HG03139 (cell line): ENCODE measurements at regions not wholly inside any gene's neighbourhood (a gene's known extent, or its start where the extent isn't known, plus 50 kb on each side); places are given as distances from the start of the nearest gene placed in this dataset.
A peak's percentile ranks its signal among the peaks of the same experiment; 100 is the strongest.

Source experiments
- ATAC-seq: cut with Tn5 transposase; IDR thresholded peaks from one replicate; pipeline ENCODE4 v1.9.1; 2021; ENCODE audit not compliant: unreplicated experiment

DNA sequence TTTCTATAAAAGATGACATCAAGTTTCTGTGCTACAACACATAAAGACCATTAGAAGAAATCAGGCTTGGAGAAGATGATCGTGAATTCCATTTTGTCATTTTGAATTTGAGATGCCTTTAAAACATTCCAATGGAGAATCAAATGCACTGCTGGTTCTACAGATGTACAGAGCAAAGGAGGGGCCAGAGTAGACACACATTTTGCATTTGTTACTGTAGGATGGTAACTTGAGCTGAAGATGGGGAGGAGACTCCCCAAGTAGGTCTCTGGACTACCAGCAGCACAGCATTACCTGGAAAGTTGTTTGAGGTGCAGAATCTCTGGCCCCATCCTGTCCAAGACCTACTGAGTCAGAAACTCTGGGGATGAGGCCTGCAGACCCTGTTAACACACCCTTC lies 121.6 kb upstream of the RALGAPA2 start:
- ATAC-seq = no peak

GRCh38 chr20:20832715-20833114 lies 120.3 kb upstream of the RALGAPA2 start:
- ATAC-seq = no peak

DNA sequence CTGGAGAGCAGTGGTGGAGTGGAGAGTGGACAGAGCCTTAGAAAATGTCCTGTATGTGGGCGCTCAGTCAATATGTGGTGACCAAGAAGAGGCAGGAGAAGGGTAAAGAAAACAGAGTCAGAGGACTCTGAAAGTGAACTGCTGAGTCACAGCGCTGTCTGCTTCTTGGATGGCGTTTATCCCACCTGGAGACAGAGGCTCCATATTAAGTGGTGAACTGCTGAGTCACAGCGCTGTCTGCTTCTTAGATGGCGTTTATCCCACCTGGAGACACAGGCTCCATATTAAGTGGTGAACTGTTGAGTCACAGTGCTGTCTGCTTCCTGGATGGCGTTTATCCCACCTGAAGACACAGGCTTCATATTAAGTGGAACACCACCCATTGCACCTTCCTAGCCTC lies 119.3 kb upstream of the RALGAPA2 start:
- no peak for ATAC-seq

- no peak for ATAC-seq
Observed at GRCh38 chr20:20829681-20830080, 117.2 kb upstream of the RALGAPA2 start.

DNA sequence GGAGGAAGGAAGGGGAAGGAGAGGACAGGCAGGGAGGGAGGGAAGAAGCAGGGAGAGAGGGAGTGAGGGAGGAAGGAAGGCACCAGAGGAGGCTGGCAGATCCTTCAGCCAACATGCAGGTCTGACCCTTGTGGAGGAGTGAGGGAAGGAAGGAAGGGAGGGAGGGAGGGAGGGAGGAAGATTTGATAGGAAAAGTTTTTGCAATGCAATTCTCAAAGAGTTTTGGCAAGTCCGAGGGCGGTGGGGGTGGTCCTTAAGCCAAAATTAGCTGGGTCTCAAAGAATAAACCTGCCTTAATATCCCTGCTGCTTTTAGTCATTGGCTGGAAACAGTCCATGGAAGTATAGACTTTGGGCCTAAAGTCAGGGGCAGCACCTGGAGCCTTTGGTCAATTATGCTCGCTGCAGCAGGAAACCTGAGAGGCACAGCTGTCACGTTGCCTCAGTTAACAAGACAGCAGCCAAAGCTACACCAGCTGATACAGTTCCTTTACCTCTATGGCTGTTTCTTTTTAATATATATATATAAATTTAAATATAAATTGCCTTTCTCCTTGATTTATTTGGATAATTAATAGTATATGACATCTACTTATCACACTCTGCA lies 115.7 kb upstream of the RALGAPA2 start:
- no peak for ATAC-seq

- ATAC-seq = peak; percentile 64
Observed at GRCh38 chr20:20824924-20825584, 112.6 kb upstream of the RALGAPA2 start.

DNA sequence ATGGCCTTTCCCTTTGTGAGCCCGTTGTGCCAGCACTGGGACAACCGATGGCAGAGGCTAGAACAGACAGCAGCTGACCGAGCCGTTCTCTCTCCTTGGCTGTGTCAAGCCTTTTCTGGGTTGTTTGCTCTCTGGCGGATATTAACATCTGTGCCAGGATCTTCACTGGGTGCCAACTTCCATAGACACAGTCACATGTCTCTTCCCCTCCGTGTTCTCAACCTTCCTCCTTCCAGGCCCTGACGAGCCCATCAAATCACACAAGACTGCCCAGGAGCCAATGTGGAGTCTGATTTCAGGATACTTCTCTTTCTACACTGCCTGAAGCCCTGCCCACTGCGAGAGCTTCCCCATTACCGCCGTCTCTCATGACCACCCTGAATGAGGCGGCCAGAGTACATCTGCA lies 111.0 kb upstream of the RALGAPA2 start:
- no peak for ATAC-seq

- ATAC-seq = no peak
Observed at GRCh38 chr20:20821484-20822260, 109.2 kb upstream of the RALGAPA2 start.

GRCh38 chr20:20820785-20821483 lies 108.5 kb upstream of the RALGAPA2 start:
- no peak for ATAC-seq

GRCh38 chr20:20820104-20820503 lies 107.7 kb upstream of the RALGAPA2 start:
- ATAC-seq = no peak

DNA sequence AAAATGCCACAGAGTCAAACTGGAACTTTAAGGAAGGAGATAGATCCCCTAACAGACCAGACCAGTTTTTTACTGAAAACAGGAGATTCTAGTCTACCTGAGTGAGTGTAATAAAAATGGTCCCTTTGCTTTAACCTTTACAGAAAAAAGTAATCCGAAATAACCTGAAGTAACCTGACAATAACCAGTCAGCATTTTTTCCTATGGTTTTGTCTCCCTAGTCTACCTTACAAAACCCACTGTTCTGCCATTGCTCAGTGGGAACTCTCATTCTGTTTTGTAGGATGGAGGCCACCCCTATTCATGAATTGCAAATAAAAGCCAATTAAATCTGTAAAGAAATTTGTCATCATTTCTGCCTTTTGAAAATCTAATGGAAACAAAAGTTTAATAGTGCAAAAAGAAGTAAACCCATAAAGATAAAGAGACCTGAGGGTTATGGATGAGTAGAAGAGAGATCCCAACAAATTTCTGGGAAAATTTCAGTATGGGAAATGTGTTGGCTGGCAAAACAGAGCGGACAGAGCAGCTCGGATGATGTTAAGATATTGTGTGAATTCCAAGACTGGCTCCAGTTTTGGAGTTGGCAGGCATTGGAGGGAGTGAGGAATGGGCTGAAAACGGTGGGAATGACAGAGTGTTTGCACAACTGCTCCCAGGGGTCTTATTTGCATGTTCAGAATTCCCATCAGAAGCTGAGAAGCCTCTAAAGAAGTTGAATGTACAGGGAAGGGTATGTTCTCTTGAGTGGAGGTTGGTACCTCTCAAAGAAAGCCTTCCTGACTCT lies 104.7 kb upstream of the RALGAPA2 start:
- no peak for ATAC-seq

DNA sequence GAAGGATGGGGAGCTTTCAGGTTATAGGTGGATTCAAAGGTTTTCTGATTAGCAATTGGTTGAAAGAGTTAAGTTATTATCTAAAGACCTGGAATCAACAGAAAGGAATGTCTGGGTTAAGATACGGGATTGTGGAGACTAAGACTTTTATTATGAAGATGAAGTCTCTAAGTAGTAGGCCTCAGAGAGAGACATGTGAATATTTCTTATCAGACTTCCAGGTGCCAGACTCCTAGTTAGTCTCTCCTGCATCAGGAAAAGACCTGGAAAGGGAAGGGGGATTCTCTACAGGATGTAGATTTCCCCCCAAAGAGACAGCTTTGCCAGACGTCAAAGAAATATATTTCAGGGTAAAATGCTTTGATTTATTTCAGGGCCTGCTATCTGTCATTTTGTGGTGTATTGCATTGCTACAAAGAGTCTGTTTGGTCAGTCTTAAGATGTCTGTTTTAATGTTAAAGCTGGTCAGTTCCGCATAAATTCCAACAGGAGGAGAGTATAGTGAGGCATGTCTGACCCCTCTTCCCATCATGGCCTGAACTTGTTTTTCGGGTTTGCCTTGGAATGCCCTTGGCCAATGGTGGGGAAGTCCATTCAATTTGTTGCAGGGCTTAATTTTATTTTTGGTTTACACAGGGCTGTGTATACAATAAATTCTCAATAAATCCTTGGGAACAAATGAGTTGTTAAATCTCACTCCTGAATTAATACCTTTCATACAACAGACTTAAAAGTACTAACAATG lies 103.4 kb upstream of the RALGAPA2 start:
- ATAC-seq = no peak

- no peak for ATAC-seq
Observed at GRCh38 chr20:20814685-20815084, 102.2 kb upstream of the RALGAPA2 start.

DNA sequence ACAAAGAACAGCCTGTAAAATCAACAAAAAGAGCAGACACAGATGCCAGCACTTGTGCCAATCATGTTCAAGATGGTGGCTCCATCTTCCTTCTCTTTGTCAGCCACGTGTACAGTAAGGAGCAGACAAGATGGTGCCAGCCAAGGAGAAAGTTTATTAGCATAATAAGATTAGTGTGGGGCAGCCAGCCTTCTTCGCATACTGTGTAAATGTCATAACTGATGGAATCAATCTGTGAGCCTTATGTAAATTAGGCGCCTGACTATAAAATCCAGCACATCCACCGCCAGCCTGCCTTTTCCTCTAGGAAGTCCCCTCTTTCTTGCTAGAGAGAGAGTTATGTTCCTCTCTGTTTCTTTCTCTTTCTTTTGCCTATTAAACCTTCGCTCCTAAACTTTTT lies 99.7 kb upstream of the RALGAPA2 start:
- ATAC-seq = no peak

DNA sequence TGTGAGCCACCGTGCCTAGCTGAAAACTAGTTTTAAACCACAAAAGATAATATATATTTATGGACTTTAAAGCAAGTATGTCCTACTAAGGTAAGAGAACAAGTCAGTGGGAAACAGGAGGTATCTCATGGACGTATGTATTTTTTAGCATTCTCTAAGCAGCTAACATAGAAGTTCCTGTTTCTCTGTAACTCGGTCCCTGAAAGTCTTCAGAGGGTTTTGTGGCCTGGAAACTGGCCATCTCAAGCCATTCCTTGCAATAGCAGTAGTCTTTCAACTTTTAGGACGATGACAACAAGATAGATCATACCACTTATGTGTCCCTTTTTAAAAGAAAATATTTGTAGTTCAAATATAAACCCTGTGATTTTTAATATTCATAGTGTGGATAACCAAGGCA lies 95.6 kb upstream of the RALGAPA2 start:
- no peak for ATAC-seq

- ATAC-seq = no peak
Observed at GRCh38 chr20:20806121-20807095, 94.0 kb upstream of the RALGAPA2 start.

DNA sequence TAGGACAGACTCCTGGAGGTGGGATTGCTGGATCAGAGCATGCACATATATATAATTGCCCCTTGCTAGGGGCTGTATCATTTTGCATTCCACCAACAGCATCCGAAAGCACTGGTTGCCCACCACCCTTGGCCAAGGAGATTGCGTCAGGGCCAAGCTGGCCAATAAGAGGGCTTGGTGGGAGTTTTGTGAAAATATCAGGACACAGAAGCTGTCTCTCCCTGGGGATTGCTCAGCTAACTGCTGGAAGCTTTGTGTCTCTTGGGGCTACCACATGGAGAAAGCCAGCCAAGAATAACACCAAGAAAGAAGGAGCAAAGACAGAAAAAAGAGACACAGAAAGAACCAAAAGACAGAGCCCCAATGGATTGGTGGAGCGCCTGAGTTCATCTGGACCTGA lies 90.6 kb upstream of the RALGAPA2 start:
- ATAC-seq = no peak

DNA sequence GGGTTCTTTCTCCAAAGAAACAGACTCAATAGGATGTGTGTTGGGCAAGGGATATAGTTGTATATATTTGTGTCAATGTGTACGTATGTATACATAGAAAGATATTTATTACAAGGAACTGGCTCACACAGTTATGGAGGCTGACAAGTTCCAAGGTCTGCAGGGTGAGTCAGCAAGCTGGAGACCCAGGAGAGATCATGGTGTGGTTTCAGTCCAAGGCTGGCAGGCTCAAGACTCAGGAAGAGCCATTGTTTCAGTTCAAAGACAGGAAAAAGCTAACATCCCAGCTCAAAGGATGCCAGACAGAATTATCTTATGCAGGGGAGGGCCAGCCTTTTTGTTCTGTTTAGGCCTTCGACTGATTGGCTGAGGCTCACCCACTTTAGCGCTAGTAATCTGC lies 89.9 kb upstream of the RALGAPA2 start:
- no peak for ATAC-seq

DNA sequence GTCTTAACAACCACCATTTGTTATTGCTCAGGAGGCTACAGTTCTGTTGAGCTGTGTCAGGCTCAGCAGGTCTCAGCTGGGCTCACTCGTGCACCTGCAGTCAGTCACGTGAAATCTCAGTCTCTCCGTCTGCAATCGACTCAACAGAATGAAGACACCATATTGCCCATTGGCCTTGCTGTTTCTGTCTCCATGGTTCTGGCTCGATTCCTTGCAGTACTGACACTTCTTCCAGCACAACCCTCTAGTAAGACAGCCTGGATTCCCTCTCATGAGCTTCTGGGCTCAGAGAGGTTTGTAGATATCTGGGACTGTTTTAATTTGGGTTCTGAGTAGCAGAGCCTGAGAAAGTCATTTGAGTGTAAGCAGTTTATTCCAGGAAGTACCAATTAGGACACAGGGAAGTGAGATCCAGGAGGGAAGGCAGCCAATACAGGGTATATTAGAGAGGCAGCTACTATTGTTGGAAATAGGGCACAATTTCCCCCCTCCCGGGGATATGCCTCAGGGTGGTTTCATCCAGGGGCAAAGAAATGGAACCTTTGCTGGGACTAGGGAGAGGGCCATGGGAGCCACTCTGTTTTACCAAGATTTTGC lies 87.4 kb upstream of the RALGAPA2 start:
- no peak for ATAC-seq
